Jurkat, Clone E6-1 (cell line): ENCODE measurements at regions not wholly inside any gene's neighbourhood (a gene's known extent, or its start where the extent isn't known, plus 50 kb on each side); places are given as distances from the start of the nearest gene placed in this dataset.

Experiments
- DNase-seq: peaks from one replicate; pipeline ENCODE4 v3.0.0-alpha.2; 2011; ENCODE audit warnings: low read depth, low spot score
- H3K4me3 ChIP-seq: 2 replicates; pipeline ENCODE4 v1.5.1; 2011; ENCODE audit warnings: mild to moderate bottlenecking, low read length, control low read depth, moderate library complexity

GRCh38 chr2:157940024-157940423 lies 63.9 kb upstream of the ACVR1 start:
- DNase-seq = no peak
- no peak overlapping the region for H3K4me3 ChIP-seq

- no peak for DNase-seq
- no peak overlapping the region for H3K4me3 ChIP-seq
These were observed 62.4 kb upstream of the ACVR1 start for GRCh38 chr2:157938556-157938955.

GRCh38 chr2:157936406-157936805 lies 60.3 kb upstream of the ACVR1 start:
- no peak overlapping the region for H3K4me3 ChIP-seq
- no peak for DNase-seq

- H3K4me3 ChIP-seq = no peak overlapping the region
- no peak for DNase-seq
These were observed 59.3 kb upstream of the ACVR1 start for GRCh38 chr2:157935378-157935906.

GRCh38 chr2:157934684-157935377 lies 58.7 kb upstream of the ACVR1 start:
- no peak overlapping the region for H3K4me3 ChIP-seq
- DNase-seq = no peak

- no peak for DNase-seq
- no peak overlapping the region for H3K4me3 ChIP-seq
These were observed 57.2 kb upstream of the ACVR1 start for GRCh38 chr2:157933160-157933920.

GRCh38 chr2:157932480-157933159 lies 56.5 kb upstream of the ACVR1 start:
- no peak overlapping the region for H3K4me3 ChIP-seq
- no peak for DNase-seq

GRCh38 chr2:157931542-157931941 lies 55.4 kb upstream of the ACVR1 start:
- H3K4me3 ChIP-seq = no peak overlapping the region
- DNase-seq = no peak

GRCh38 chr2:157930728-157931127 lies 54.6 kb upstream of the ACVR1 start:
- DNase-seq = no peak
- H3K4me3 ChIP-seq = no peak overlapping the region

GRCh38 chr2:157929871-157930667 lies 53.9 kb upstream of the ACVR1 start:
- no peak overlapping the region for H3K4me3 ChIP-seq
- DNase-seq = no peak

- DNase-seq = no peak
- H3K4me3 ChIP-seq = no peak overlapping the region
These were observed 52.2 kb upstream of the ACVR1 start for GRCh38 chr2:157928372-157928771.

- no peak overlapping the region for H3K4me3 ChIP-seq
- no peak for DNase-seq
These were observed 51.0 kb upstream of the ACVR1 start for GRCh38 chr2:157927155-157927554.
